Trophoblast cell (in vitro differentiated cells and primary cell): ENCODE measurements at regions not wholly inside any gene's neighbourhood (a gene's known extent, or its start where the extent isn't known, plus 50 kb on each side); places are given as distances from the start of the nearest gene placed in this dataset.

Experiments used
- DNase-seq, 2 donors: peaks; one replicate each; pipeline ENCODE4 v3.0.0-alpha.2; 2016
- H2AFZ ChIP-seq: 2 replicates; pipeline ENCODE4 v1.6.1; 2013; ENCODE audit warnings: low read length, moderate library complexity, mild to moderate bottlenecking; ENCODE audit not compliant: insufficient read depth, poor library complexity
- H2AK5ac ChIP-seq: 2 replicates; pipeline ENCODE4 v1.6.1; 2013; ENCODE audit warnings: mild to moderate bottlenecking, low read length
- H2BK120ac ChIP-seq: 2 replicates; pipeline ENCODE4 v1.6.1; 2013; ENCODE audit warnings: low read length, mild to moderate bottlenecking, moderate library complexity; ENCODE audit not compliant: insufficient read depth, poor library complexity
- H2BK12ac ChIP-seq: 2 replicates; pipeline ENCODE4 v1.6.1; 2013; ENCODE audit warnings: mild to moderate bottlenecking, low read length, moderate library complexity
- H2BK5ac ChIP-seq: 2 replicates; pipeline ENCODE4 v1.6.1; 2013; ENCODE audit warnings: low read length, low read depth, moderate library complexity, mild to moderate bottlenecking; ENCODE audit not compliant: poor library complexity
- H3K14ac ChIP-seq: 2 replicates; pipeline ENCODE4 v1.6.1; 2013; ENCODE audit warnings: mild to moderate bottlenecking, low read length
- H3K18ac ChIP-seq: 2 replicates; pipeline ENCODE4 v1.6.1; 2013; ENCODE audit warnings: mild to moderate bottlenecking, low read length
- H3K23ac ChIP-seq: 2 replicates; pipeline ENCODE4 v1.6.1; 2013; ENCODE audit warnings: low read length
- H3K27ac ChIP-seq: 2 replicates; pipeline ENCODE4 v1.5.1; 2013; ENCODE audit warnings: low read depth, mild to moderate bottlenecking, inconsistent platforms, low read length, moderate library complexity
- H3K27me3 ChIP-seq: 2 replicates; pipeline ENCODE4 v1.6.1; 2013; ENCODE audit warnings: inconsistent platforms, mild to moderate bottlenecking, low read length, moderate library complexity; ENCODE audit not compliant: insufficient read depth
- H3K36me3 ChIP-seq, 2 experiments: 1 replicate in 1 of 2; 2 replicates in 1 of 2; pipeline ENCODE4 v1.6.1; 2013; ENCODE audit warnings: low read length in 2 of 2, mild to moderate bottlenecking in 2 of 2, moderate library complexity in 1 of 2; ENCODE audit not compliant: insufficient read depth in 2 of 2, control insufficient read depth in 1 of 2
- H3K4ac ChIP-seq: 2 replicates; pipeline ENCODE4 v1.6.1; 2013; ENCODE audit warnings: low read depth, mild to moderate bottlenecking, low read length, moderate library complexity
- H3K4me1 ChIP-seq, 2 experiments: 1 replicate in 1 of 2; 2 replicates in 1 of 2; pipeline ENCODE4 v1.6.1; 2013; ENCODE audit warnings: low read length in 2 of 2, mild to moderate bottlenecking in 2 of 2, moderate library complexity in 1 of 2; ENCODE audit not compliant: insufficient read depth in 2 of 2, control insufficient read depth in 1 of 2
- H3K4me2 ChIP-seq: 2 replicates; pipeline ENCODE4 v1.6.1; 2013; ENCODE audit warnings: inconsistent platforms, mild to moderate bottlenecking, low read length, moderate library complexity
- H3K4me3 ChIP-seq: 2 replicates; pipeline ENCODE4 v1.5.1; 2013; ENCODE audit warnings: mild to moderate bottlenecking, low read depth, low read length, inconsistent platforms
- H3K79me1 ChIP-seq: one replicate; pipeline ENCODE4 v1.6.1; 2013; ENCODE audit warnings: low read length
- H3K79me2 ChIP-seq: 2 replicates; pipeline ENCODE4 v1.6.1; 2013; ENCODE audit warnings: low read length, mild to moderate bottlenecking; ENCODE audit not compliant: control insufficient read depth, insufficient read depth, poor library complexity
- H3K9ac ChIP-seq: 2 replicates; pipeline ENCODE4 v1.6.1; 2013; ENCODE audit warnings: mild to moderate bottlenecking, low read length
- H3K9me3 ChIP-seq: 2 replicates; pipeline ENCODE4 v1.6.1; 2013; ENCODE audit warnings: low read depth, mild to moderate bottlenecking, control low read depth, inconsistent platforms, low read length; ENCODE audit not compliant: insufficient read depth
- H4K12ac ChIP-seq: 2 replicates; pipeline ENCODE4 v1.6.1; 2013; ENCODE audit warnings: low read depth, mild to moderate bottlenecking, low read length, moderate library complexity
- H4K8ac ChIP-seq: 2 replicates; pipeline ENCODE4 v1.6.1; 2013; ENCODE audit warnings: low read depth, mild to moderate bottlenecking, low read length, moderate library complexity
- H4K91ac ChIP-seq: one replicate; pipeline ENCODE4 v1.6.1; 2013; ENCODE audit warnings: low read depth, mild to moderate bottlenecking, low read length, moderate library complexity
- WGBS: extraction: QIAGEN DNeasy Blood & Tissue Kit; methylation state at CpG from one replicate; pipeline ENCODE4 v1.1.7; 2013; ENCODE audit warnings: missing lambda C conversion rate; ENCODE audit not compliant: insufficient read length, insufficient coverage; ENCODE audit errors: extremely low coverage; 5-methylcytosine and 5-hydroxymethylcytosine counted together

GRCh38 chr6:80922916-80923455 lies 816.5 kb downstream of the BCKDHB start:
- Histone ChIP-seq H3K4me3 (no peak overlapping the region), H3K79me1 (no peaks in the 10 kb centered on the region), H2BK12ac (no peak overlapping the region), H3K79me2 (no peaks in the 10 kb centered on the region), H3K23ac (no peak overlapping the region), H3K9me3 (no peaks in the 10 kb centered on the region), H4K91ac (no peak overlapping the region), H4K8ac (no peak overlapping the region), H3K36me3 (no peaks in the 10 kb centered on the region), H3K9ac (no peak overlapping the region), H3K18ac (no peak overlapping the region), H4K12ac (no peak overlapping the region), H3K4ac (no peak overlapping the region), H3K27ac (no peak overlapping the region), H3K4me2 (no peak overlapping the region), H2BK120ac (no peak overlapping the region), H2AK5ac (no peak overlapping the region), H3K27me3 (no peaks in the 10 kb centered on the region), H3K4me1 (no peaks in the 10 kb centered on the region), H3K14ac (no peak overlapping the region), H2AFZ (no peak overlapping the region), H2BK5ac (no peak overlapping the region)
- no peak for DNase-seq
- WGBS: no CpG with 5 or more reads among the region's 1 CpG

GRCh38 chr6:80921861-80922460 lies 815.5 kb downstream of the BCKDHB start:
- Histone ChIP-seq H3K79me2 (no peaks in the 10 kb centered on the region), H3K4me3 (no peak overlapping the region), H3K27me3 (no peaks in the 10 kb centered on the region), H2AK5ac (no peak overlapping the region), H4K8ac (no peak overlapping the region), H2BK12ac (no peak overlapping the region), H3K4me1 (no peaks in the 10 kb centered on the region), H3K27ac (no peak overlapping the region), H3K36me3 (no peaks in the 10 kb centered on the region), H2AFZ (no peak overlapping the region), H3K9me3 (no peaks in the 10 kb centered on the region), H4K91ac (no peak overlapping the region), H3K9ac (no peak overlapping the region), H3K14ac (no peak overlapping the region), H3K4me2 (no peak overlapping the region), H3K4ac (no peak overlapping the region), H3K18ac (no peak overlapping the region), H3K79me1 (no peaks in the 10 kb centered on the region), H4K12ac (no peak overlapping the region), H2BK120ac (no peak overlapping the region), H2BK5ac (no peak overlapping the region), H3K23ac (no peak overlapping the region)
- WGBS: no CpG with 5 or more reads among the region's 2 CpGs
- DNase-seq: no peak

GRCh38 chr6:80907831-80908230 lies 801.4 kb downstream of the BCKDHB start:
- no peaks in the 10 kb centered on the region for H3K36me3 ChIP-seq
- H3K18ac ChIP-seq: no peak overlapping the region
- no peak overlapping the region for H2AK5ac ChIP-seq
- H3K14ac ChIP-seq: no peak overlapping the region
- no peaks in the 10 kb centered on the region for H3K27me3 ChIP-seq
- no peaks in the 10 kb centered on the region for H3K79me2 ChIP-seq
- H3K4me2 ChIP-seq: no peak overlapping the region
- H3K4me1 ChIP-seq: no peaks in the 10 kb centered on the region
- no peak overlapping the region for H4K12ac ChIP-seq
- no peak for DNase-seq
- no peak overlapping the region for H2BK5ac ChIP-seq
- H4K91ac ChIP-seq: no peak overlapping the region
- H3K9ac ChIP-seq: no peak overlapping the region
- no peak overlapping the region for H3K23ac ChIP-seq
- H3K4ac ChIP-seq: no peak overlapping the region
- no peak overlapping the region for H3K4me3 ChIP-seq
- no peaks in the 10 kb centered on the region for H3K9me3 ChIP-seq
- H4K8ac ChIP-seq: no peak overlapping the region
- WGBS: no CpG with 5 or more reads among the region's 3 CpGs
- no peaks in the 10 kb centered on the region for H3K79me1 ChIP-seq
- H2BK12ac ChIP-seq: no peak overlapping the region
- H2BK120ac ChIP-seq: no peak overlapping the region
- H3K27ac ChIP-seq: no peak overlapping the region
- H2AFZ ChIP-seq: no peak overlapping the region

DNA sequence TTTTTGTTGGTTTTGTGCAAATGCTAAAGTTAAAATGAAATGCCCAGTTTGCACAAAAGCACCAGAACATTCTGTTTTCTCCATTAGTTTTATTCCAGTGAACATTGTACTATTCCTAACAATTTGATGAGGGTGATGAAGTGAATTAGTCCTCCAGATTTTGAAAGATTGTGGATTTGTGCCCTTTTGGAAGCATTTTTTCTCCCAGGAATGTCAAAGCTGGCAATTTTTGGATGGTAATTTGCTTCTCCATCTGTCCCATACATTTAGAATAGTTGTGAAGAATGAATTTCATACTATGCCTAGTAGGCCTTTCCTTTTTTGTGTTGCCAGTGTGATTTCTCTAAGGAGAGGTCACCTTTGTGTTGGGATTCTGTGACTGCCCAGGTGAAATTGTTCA lies 797.2 kb downstream of the BCKDHB start:
- no peak overlapping the region for H2BK5ac ChIP-seq
- no peak overlapping the region for H3K9ac ChIP-seq
- DNase-seq: no peak
- no peak overlapping the region for H2BK120ac ChIP-seq
- H3K4me1 ChIP-seq: no peaks in the 10 kb centered on the region
- H2BK12ac ChIP-seq: no peak overlapping the region
- H3K4ac ChIP-seq: no peak overlapping the region
- H3K27me3 ChIP-seq: no peaks in the 10 kb centered on the region
- H3K27ac ChIP-seq: no peak overlapping the region
- no peak overlapping the region for H4K91ac ChIP-seq
- H3K14ac ChIP-seq: no peak overlapping the region
- H4K8ac ChIP-seq: no peak overlapping the region
- H3K18ac ChIP-seq: no peak overlapping the region
- H3K23ac ChIP-seq: no peak overlapping the region
- H3K79me1 ChIP-seq: no peaks in the 10 kb centered on the region
- H2AK5ac ChIP-seq: no peak overlapping the region
- H4K12ac ChIP-seq: no peak overlapping the region
- H3K79me2 ChIP-seq: no peaks in the 10 kb centered on the region
- H3K4me2 ChIP-seq: no peak overlapping the region
- H3K9me3 ChIP-seq: peaks cover 3% of the 10 kb centered on the region
- no peak overlapping the region for H3K4me3 ChIP-seq
- H2AFZ ChIP-seq: no peak overlapping the region
- H3K36me3 ChIP-seq: no peaks in the 10 kb centered on the region
